A549 (cell line): ENCODE measurements at regions not wholly inside any gene's neighbourhood (a gene's known extent, or its start where the extent isn't known, plus 50 kb on each side); places are given as distances from the start of the nearest gene placed in this dataset.

Experiments
- ATAC-seq, 2 experiments: fragments of 200-7000 bp in 1 of 2; fragments of >200 bp in 1 of 2; cut with Nextera tagmentation in 1 of 2; cut with Tn5 transposase in 1 of 2; 3 replicates each; pipeline versions ENCODE4 v1.8.0 to v1.9.1; 2018 to 2020; ENCODE audit warnings: mild to moderate bottlenecking in 1 of 2, moderate library complexity in 1 of 2
- CTCF ChIA-PET: fragments of 300-600 bp; sonication (Branson Sonifier 250); formaldehyde crosslinking; extraction: SDS; loops from one replicate; lab custom pipeline; 2021; ENCODE audit warnings: antibody characterized with exemption, inconsistent platforms; lab: Yijun Ruan, JAX
- POLR2A ChIA-PET: fragments of 350-600 bp; formaldehyde crosslinking; extraction: SDS; loops from one replicate; lab custom pipeline; 2021; ENCODE audit warnings: antibody characterized with exemption, inconsistent platforms; lab: Yijun Ruan, JAX
- DNase-seq, 2 experiments: peaks; one replicate each; pipeline versions ENCODE4 v3.0.0 to v3.0.0-alpha.2; 2011 to 2016; ENCODE audit warnings: low read depth in 1 of 2, low spot score in 1 of 2
- FAIRE-seq: peaks from 2 replicates; lab custom pipeline; 2011; peaks lifted over from hg19 to GRCh38; lab: Jason Lieb, UNC
- H3K27ac ChIP-seq, 2 experiments: fragments of >200 bp; sonication (Bioruptor Twin); formaldehyde crosslinking; 3 replicates each; pipeline ENCODE4 v1.5.1; 2016 to 2017
- H3K4me1 ChIP-seq: fragments of >200 bp; sonication (Bioruptor Twin); formaldehyde crosslinking; 3 replicates; pipeline ENCODE4 v1.6.1; 2016
- H3K4me2 ChIP-seq: fragments of >200 bp; sonication (Bioruptor Twin); formaldehyde crosslinking; 3 replicates; pipeline ENCODE4 v1.6.1; 2016
- H3K4me3 ChIP-seq: fragments of >200 bp; sonication (Bioruptor Twin); formaldehyde crosslinking; 3 replicates; pipeline ENCODE4 v1.5.1; 2016
- H3K9me3 ChIP-seq: fragments of >200 bp; sonication (Bioruptor Twin); formaldehyde crosslinking; 3 replicates; pipeline ENCODE4 v1.6.1; 2016
- BHLHE40 ChIP-seq: IDR thresholded peaks from 2 replicates; pipeline ENCODE4 v1.6.1; 2012; ENCODE audit warnings: low read depth, low read length, inconsistent platforms
- CBX8 ChIP-seq: fragments of 200-600 bp; sonication (generic); IDR thresholded peaks from 2 replicates; pipeline ENCODE4 v1.6.1; 2016
- CHD4 ChIP-seq: fragments of 200-600 bp; sonication (generic); IDR thresholded peaks from 2 replicates; pipeline ENCODE4 v1.6.1; 2016; ENCODE audit warnings: antibody characterized with exemption, mild to moderate bottlenecking, borderline replicate concordance
- EHF ChIP-seq: fragments of 250-450 bp; sonication (Bioruptor Pico); IDR thresholded peaks from 2 replicates; pipeline ENCODE4 v1.5.0; 2020; ENCODE audit warnings: mild to moderate bottlenecking
- ESRRA ChIP-seq: fragments of 150-350 bp; IDR thresholded peaks from 2 replicates; pipeline ENCODE4 v1.6.1; 2014; ENCODE audit warnings: mild to moderate bottlenecking, low read length, borderline replicate concordance
- FOSB ChIP-seq: fragments of 250-450 bp; sonication (Bioruptor Pico); IDR thresholded peaks from 2 replicates; pipeline ENCODE4 v1.5.0; 2020; ENCODE audit warnings: mild to moderate bottlenecking, moderate library complexity
- FOSL2 ChIP-seq, 2 experiments: fragments of 450-650 bp in 1 of 2; fragments of >200 bp in 1 of 2; sonication (Bioruptor Twin) in 1 of 2; formaldehyde crosslinking; IDR thresholded peaks; 2 replicates each; pipeline versions ENCODE4 v1.5.0 to v1.6.1; 2016 to 2020; ENCODE audit warnings: mild to moderate bottlenecking in 1 of 2, moderate library complexity in 1 of 2
- FOXS1 ChIP-seq: fragments of 250-450 bp; sonication (Bioruptor Pico); IDR thresholded peaks from 2 replicates; pipeline ENCODE4 v1.5.0; 2020; ENCODE audit warnings: mild to moderate bottlenecking, moderate library complexity
- HEYL ChIP-seq: fragments of 250-450 bp; sonication (Bioruptor Pico); IDR thresholded peaks from 2 replicates; pipeline ENCODE4 v1.8.0; 2021; ENCODE audit warnings: mild to moderate bottlenecking, moderate library complexity
- HOXB13 ChIP-seq: fragments of 250-450 bp; sonication (Bioruptor Pico); IDR thresholded peaks from 2 replicates; pipeline ENCODE4 v1.5.0; 2020; ENCODE audit warnings: low read depth, mild to moderate bottlenecking, moderate library complexity
- HOXB5 ChIP-seq: fragments of 250-450 bp; sonication (Bioruptor Pico); IDR thresholded peaks from 2 replicates; pipeline ENCODE4 v1.5.0; 2020; ENCODE audit warnings: mild to moderate bottlenecking, moderate library complexity
- JUNB ChIP-seq: fragments of >200 bp; sonication (Bioruptor Twin); formaldehyde crosslinking; IDR thresholded peaks from 2 replicates; pipeline ENCODE4 v1.6.1; 2016
- KDM5A ChIP-seq: fragments of 200-600 bp; sonication (generic); IDR thresholded peaks from 2 replicates; pipeline ENCODE4 v1.6.1; 2016; ENCODE audit warnings: antibody characterized with exemption, mild to moderate bottlenecking
- MYC ChIP-seq: IDR thresholded peaks from 2 replicates; pipeline ENCODE4 v1.6.1; 2012; ENCODE audit warnings: mild to moderate bottlenecking, inconsistent platforms, low read length, improper control_type of control experiment, borderline replicate concordance
- NFE2L2 ChIP-seq: fragments of 150-350 bp; conservative IDR thresholded peaks from 2 replicates; pipeline ENCODE4 v1.6.1; 2014; ENCODE audit warnings: low read length
- NPAS2 ChIP-seq: fragments of 250-450 bp; sonication (Bioruptor Pico); IDR thresholded peaks from 2 replicates; pipeline ENCODE4 v1.8.0; 2022; ENCODE audit warnings: mild to moderate bottlenecking, moderate library complexity, borderline replicate concordance
- RARB ChIP-seq: fragments of 250-450 bp; sonication (Bioruptor Pico); IDR thresholded peaks from 2 replicates; pipeline ENCODE4 v1.8.0; 2021; ENCODE audit warnings: mild to moderate bottlenecking, moderate library complexity
- RFX5 ChIP-seq: fragments of 450-650 bp; IDR thresholded peaks from 2 replicates; pipeline ENCODE4 v1.7.1; 2014; ENCODE audit warnings: antibody characterized with exemption, mild to moderate bottlenecking, moderate library complexity
- TP53 ChIP-seq: fragments of 250-450 bp; sonication (Bioruptor Pico); IDR thresholded peaks from 2 replicates; pipeline ENCODE4 v1.5.0; 2021; ENCODE audit warnings: mild to moderate bottlenecking, moderate library complexity
- ZC3H11A ChIP-seq: fragments of 450-650 bp; IDR thresholded peaks from 2 replicates; pipeline ENCODE4 v1.6.1; 2014; ENCODE audit warnings: antibody characterized with exemption, mild to moderate bottlenecking
- ZNF302 ChIP-seq: fragments of 250-450 bp; sonication (Bioruptor Pico); IDR thresholded peaks from 2 replicates; pipeline ENCODE4 v1.9.0; 2021; ENCODE audit warnings: inconsistent platforms, mild to moderate bottlenecking, moderate library complexity
- WGBS: methylation state at CpG from one replicate; pipeline ENCODE4 v1.1.6; 2017; ENCODE audit errors: missing lambda C conversion rate; 5-methylcytosine and 5-hydroxymethylcytosine counted together
- TF ChIP-seq, protein P1 (sequence below): fragments of >200 bp; sonication (Bioruptor Twin); formaldehyde crosslinking; IDR thresholded peaks from 2 replicates; pipeline ENCODE4 v1.6.1; 2016
- TF ChIP-seq, protein P2 (sequence below): fragments of 450-650 bp; IDR thresholded peaks from 2 replicates; pipeline ENCODE4 v1.6.1; 2014; ENCODE audit warnings: antibody characterized with exemption
- TF ChIP-seq, protein P3 (sequence below): fragments of 250-450 bp; sonication (Bioruptor Pico); IDR thresholded peaks from 2 replicates; pipeline ENCODE4 v1.5.0; 2021; ENCODE audit warnings: mild to moderate bottlenecking, moderate library complexity, borderline replicate concordance
- TF ChIP-seq, protein P4 (sequence below): fragments of 150-350 bp; IDR thresholded peaks from 2 replicates; pipeline ENCODE4 v1.6.1; 2014; ENCODE audit warnings: low read depth, mild to moderate bottlenecking, low read length
- TF ChIP-seq, protein P5 (sequence below): fragments of >200 bp; sonication (Bioruptor Twin); formaldehyde crosslinking; IDR thresholded peaks from 3 replicates; pipeline ENCODE4 v1.6.1; 2016

DNA sequence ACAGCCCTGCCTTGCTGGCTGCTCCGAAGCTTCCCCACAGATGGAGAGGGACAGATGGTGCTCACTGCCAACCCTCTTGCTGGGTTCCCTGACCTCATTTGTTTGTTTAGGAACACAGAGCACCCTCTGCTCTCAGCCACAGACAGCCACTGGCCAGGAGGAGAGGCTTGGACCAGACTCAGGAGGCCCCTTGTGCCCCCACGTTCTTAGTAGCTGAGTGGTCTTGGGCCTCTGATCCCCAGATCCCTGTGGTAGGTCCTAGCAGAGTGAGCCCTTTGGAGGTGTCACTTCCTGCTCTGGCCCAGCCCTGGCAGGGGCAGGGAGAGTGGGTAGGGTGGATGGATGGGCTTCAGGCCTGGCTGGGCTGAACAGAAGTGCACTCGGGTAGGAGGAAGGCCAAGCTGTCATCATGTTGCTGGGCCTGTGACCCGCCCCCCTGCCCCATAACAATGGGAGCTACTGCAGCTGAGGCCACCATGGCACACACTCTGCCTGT lies 84.0 kb downstream of the DHCR7 start:
- no peak for ATAC-seq
- no peak for TF ChIP-seq HOXB5 (CRISPR knock-in tag)
- no peak for TF ChIP-seq ESRRA
- TF ChIP-seq HEYL (CRISPR knock-in tag): no peak
- TF ChIP-seq, protein P1, sequence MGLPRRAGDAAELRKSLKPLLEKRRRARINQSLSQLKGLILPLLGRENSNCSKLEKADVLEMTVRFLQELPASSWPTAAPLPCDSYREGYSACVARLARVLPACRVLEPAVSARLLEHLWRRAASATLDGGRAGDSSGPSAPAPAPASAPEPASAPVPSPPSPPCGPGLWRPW: no peak
- TF ChIP-seq ZNF302 (CRISPR knock-in tag): no peak
- TF ChIP-seq FOSL2 (IDR thresholded peaks at IDR 0.05): no peak
- no peak for TF ChIP-seq FOSL2 (CRISPR knock-in tag; IDR thresholded peaks at IDR 0.05)
- TF ChIP-seq CBX8: no peak
- no peak for TF ChIP-seq TP53 (CRISPR knock-in tag)
- no peak for TF ChIP-seq NPAS2
- no peak for TF ChIP-seq EHF (CRISPR knock-in tag)
- TF ChIP-seq, protein P2, sequence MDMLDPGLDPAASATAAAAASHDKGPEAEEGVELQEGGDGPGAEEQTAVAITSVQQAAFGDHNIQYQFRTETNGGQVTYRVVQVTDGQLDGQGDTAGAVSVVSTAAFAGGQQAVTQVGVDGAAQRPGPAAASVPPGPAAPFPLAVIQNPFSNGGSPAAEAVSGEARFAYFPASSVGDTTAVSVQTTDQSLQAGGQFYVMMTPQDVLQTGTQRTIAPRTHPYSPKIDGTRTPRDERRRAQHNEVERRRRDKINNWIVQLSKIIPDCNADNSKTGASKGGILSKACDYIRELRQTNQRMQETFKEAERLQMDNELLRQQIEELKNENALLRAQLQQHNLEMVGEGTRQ: no peak
- TF ChIP-seq, protein P3, sequence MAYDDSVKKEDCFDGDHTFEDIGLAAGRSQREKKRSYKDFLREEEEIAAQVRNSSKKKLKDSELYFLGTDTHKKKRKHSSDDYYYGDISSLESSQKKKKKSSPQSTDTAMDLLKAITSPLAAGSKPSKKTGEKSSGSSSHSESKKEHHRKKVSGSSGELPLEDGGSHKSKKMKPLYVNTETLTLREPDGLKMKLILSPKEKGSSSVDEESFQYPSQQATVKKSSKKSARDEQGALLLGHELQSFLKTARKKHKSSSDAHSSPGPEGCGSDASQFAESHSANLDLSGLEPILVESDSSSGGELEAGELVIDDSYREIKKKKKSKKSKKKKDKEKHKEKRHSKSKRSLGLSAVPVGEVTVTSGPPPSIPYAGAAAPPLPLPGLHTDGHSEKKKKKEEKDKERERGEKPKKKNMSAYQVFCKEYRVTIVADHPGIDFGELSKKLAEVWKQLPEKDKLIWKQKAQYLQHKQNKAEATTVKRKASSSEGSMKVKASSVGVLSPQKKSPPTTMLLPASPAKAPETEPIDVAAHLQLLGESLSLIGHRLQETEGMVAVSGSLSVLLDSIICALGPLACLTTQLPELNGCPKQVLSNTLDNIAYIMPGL (CRISPR knock-in tag): no peak
- TF ChIP-seq, protein P4, sequence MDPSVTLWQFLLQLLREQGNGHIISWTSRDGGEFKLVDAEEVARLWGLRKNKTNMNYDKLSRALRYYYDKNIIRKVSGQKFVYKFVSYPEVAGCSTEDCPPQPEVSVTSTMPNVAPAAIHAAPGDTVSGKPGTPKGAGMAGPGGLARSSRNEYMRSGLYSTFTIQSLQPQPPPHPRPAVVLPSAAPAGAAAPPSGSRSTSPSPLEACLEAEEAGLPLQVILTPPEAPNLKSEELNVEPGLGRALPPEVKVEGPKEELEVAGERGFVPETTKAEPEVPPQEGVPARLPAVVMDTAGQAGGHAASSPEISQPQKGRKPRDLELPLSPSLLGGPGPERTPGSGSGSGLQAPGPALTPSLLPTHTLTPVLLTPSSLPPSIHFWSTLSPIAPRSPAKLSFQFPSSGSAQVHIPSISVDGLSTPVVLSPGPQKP: no peak
- no peak for TF ChIP-seq HOXB13
- no peak for TF ChIP-seq MYC
- no peak for TF ChIP-seq RFX5
- TF ChIP-seq, protein P5, sequence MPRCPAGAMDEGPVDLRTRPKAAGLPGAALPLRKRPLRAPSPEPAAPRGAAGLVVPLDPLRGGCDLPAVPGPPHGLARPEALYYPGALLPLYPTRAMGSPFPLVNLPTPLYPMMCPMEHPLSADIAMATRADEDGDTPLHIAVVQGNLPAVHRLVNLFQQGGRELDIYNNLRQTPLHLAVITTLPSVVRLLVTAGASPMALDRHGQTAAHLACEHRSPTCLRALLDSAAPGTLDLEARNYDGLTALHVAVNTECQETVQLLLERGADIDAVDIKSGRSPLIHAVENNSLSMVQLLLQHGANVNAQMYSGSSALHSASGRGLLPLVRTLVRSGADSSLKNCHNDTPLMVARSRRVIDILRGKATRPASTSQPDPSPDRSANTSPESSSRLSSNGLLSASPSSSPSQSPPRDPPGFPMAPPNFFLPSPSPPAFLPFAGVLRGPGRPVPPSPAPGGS: no peak
- TF ChIP-seq, all 56 proteins: peak for 0

DNA sequence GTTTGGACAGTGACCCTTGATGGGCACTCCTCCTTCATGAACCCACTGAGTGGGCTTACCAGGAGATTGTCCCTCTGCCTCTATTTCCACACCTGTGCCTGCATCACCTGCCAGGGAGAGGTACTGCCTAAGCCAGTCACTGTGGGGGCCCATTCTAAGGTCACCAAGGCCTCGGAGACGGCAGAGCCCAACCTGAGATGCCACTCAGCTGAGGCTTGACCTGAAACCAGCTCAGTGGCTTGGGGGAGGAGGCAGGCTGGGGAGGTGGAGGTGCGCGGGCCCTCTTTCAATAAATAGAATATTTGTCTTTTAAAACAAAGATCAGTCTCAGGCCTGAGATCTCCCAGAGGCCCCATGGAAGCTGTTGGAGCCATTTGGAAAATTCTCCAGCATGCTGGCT lies 84.5 kb downstream of the DHCR7 start:
- FAIRE-seq: no peak
- no peak for DNase-seq
- no peaks in the 10 kb centered on the region for H3K4me1 ChIP-seq
- ATAC-seq: no peak
- WGBS: 60% methylated on average over 4 of the region's 4 CpGs
- no peak overlapping the region for H3K4me2 ChIP-seq
- CTCF ChIA-PET: interaction anchor here (1.0 to 1.4 kb wide), 3 partner anchors 9 to 28 kb away, joined by 3 to 4 read pairs (median 3); no protein-coding TSS in a partner anchor
- H3K27ac ChIP-seq: no peak overlapping the region
- POLR2A ChIA-PET: no interaction called here
- TF ChIP-seq RFX5 (no peak), FOSL2 (IDR thresholded peaks at IDR 0.05) (no peak), FOSL2 (CRISPR knock-in tag; IDR thresholded peaks at IDR 0.05) (no peak), KDM5A (no peak), BHLHE40 (no peak), NFE2L2 (no peak), ZC3H11A (no peak), JUNB (no peak), RARB (CRISPR knock-in tag) (no peak), CHD4 (no peak), FOSB (CRISPR knock-in tag) (no peak), FOXS1 (CRISPR knock-in tag) (no peak)
- H3K9me3 ChIP-seq: no peaks in the 10 kb centered on the region
- no peak overlapping the region for H3K4me3 ChIP-seq

More for the DNA sequence above, 84.0 kb downstream of the DHCR7 start:
- Histone ChIP-seq H3K4me1 (no peaks in the 10 kb centered on the region), H3K4me3 (no peak overlapping the region), H3K27ac (no peak overlapping the region), H3K9me3 (no peaks in the 10 kb centered on the region), H3K4me2 (no peak overlapping the region)
- no peak for DNase-seq
- POLR2A ChIA-PET: no interaction called here
- CTCF ChIA-PET: interaction anchor here (0.8 to 1.4 kb wide), 4 partner anchors 9 to 281 kb away, joined by 3 to 4 read pairs (median 3); no protein-coding TSS in a partner anchor
- WGBS: 16% methylated on average over 4 of the region's 4 CpGs
- FAIRE-seq: no peak
